ENCODE measurements at regions not wholly inside any gene's neighbourhood (a gene's known extent, or its start where the extent isn't known, plus 50 kb on each side); places are given as distances from the start of the nearest gene placed in this dataset.

DNA sequence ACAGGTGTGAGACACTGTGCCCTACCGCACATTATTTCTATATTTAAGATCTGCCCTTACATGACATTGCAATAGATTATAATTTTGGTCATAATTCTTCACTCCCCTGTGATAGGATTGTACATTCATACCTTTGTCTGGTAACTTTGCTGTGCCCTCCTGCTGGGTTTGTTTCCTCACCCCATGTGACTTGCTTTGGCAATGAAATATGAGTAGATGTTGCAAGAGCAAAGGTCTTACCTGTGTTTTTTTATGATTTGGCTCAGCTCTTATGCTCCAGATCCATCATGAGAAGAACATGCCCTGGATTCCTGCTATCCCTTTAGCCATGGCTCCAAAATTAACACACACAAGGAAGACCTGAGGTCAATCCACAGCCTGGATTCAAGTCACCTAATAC is 137.7 kb upstream of the EOMES start:
- intact Hi-C loops (cut with DNase I) = no loop called here
- ATAC-seq = no peak

DNA sequence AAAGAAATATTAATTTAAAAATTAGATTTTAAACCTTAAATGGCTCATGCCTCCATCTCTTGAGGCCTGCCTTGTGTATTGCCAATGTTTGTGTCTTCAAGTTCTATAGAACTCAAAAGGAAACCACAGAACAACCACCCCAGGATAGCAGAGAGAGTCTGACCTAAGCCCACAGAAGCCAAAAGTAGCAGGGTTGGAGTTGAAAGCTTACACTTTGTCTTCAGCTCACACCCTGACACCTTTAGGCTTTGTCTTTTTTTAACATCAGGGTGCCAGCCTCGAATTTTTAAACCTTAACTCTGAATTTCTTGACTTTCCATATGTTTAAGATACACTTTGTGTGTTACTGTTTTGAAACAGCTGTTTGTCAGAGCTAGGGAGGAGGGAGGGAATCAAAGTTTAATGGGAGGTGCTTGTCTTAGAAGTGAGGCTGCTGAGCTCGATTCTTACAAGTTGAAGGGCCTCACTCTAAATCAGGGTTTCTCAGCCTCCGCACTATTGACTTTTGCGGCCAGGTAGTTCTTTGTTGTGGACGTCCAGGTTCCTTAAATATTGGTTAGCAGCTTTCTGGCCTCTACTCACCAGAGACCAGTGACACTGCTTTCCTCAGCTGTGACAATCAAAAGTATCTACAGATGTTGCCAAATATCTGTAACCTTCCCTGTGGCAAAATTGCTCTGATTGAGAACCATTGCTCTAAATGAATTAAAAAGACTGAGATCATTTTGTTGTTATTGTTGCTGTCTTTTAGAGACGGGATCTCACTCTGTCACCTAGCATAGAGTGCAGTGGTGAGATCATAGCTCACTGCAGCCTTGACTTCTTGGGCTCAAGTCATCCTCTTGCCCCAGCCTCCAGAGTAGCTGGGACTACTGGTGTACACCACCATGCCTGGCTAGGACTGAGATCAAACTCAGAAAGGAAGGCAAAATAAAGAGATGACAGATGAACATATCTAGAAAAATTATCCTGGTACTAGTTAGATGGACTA is 139.2 kb upstream of the EOMES start:
- intact Hi-C loops (cut with DNase I) = no loop called here
- DNase-seq (ENCODE audit: low spot score) = no peak
- no peak for ATAC-seq

More for the DNA sequence above, 137.7 kb upstream of the EOMES start:
- no peak for DNase-seq (ENCODE audit: low spot score)

DNA sequence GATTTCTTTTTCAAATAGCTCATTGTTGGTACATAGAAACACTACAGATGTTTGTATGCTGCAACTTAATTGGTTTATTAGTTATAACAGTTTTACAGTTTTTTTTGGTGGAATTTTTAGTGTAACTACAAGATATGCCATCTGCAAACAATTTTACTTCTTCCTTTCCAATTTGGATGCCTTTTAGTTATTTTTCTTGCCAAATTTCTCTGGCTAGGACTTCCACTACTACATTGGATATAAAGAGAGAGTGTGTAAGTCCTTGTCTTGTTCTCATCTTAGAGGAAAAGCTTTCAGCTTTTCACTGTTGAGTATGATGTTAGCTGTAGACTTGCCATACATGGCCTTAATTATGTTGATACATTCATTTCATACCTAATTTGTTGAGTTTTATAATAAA is 143.6 kb upstream of the EOMES start:
- DNase-seq (ENCODE audit: low spot score) (no peak), ATAC-seq (no peak)
- intact Hi-C loops (cut with DNase I) = no loop called here

DNA sequence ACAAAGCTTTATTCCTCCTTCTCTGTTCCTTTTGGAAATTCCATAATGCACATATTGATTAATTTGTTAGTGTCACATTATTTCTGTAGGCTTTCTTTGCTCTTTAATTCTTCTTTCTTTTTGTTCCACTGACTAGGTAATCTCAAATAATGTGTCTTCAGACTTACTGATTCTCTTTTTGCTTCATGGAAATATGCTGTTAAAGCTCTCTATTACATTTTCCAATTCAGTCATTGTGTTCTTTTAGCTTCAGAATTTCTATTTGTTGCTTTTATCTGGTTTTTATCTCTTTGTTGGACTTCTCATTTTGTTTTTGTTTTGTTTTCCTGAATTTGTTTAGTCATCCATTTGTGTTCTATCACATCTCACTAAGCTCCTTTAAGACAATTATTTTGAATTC is 147.0 kb upstream of the EOMES start:
- no peak for DNase-seq (ENCODE audit: low spot score)
- no peak for ATAC-seq
- intact Hi-C loops (cut with DNase I) = no loop called here

DNA sequence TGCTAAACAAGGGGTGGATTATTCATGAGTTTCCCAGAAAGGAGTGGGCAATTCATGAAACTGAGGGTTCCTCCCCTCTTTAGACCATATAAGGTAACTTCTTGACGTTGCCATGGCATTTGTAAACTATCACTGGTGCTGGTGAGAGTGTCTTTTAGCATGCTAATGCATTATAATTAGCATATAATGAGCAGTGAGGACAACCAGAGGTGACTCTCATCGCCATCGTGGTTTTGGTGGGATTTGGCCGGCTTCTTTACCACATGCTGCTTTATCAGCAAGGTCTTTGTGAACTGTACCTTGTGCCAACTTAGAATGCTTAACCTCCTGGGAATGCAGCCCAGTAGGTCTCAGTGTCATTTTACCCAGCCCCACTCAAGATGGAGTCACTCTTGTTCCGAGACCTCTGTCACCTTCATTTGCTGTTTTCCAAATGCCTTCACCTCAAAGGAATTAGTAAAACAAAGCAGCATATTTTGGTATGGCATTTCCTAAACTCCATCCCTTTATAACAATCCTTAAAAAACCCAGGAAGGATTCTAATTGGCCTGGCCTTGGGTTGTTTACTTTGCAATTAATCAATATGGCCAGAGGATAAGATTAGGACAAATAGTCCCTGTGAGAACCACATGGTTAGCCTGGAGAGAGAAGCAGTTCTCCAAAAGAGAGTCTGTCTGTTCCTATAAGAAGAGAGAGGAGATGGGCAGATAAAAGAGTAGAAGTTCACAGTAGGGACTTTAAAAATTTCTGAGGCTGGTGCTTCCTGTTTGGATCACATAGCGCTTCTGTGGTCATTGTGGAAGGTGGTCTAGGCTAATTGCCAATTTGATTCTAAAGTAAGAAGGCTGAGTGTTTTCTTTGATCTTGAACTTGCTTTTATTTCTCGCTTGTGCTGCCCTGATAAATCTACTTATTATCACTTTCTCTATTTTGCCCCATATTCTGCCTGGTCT is 155.2 kb upstream of the EOMES start:
- ATAC-seq = no peak
- DNase-seq (ENCODE audit: low spot score) = no peak
- intact Hi-C loops (cut with DNase I) = no loop called here

DNA sequence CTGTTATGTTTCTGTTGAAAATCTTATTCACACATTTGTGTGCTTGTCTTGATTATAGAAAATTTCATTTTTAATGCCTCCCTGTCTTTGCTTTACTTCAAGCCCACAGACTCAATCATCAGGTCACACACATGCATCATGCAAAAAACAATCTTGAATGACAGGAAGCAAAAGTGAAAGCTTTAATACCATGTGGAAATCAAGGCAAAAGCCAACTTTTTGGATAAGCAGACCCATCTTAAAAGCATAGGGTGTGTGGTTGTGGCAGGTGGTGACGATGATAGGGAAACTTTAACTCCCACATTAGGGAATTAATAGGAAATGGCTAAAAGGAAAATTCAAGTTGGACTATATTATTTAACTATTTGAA is 155.9 kb upstream of the EOMES start:
- ATAC-seq (no peak), DNase-seq (ENCODE audit: low spot score) (no peak)
- intact Hi-C loops (cut with DNase I) = no loop called here

DNA sequence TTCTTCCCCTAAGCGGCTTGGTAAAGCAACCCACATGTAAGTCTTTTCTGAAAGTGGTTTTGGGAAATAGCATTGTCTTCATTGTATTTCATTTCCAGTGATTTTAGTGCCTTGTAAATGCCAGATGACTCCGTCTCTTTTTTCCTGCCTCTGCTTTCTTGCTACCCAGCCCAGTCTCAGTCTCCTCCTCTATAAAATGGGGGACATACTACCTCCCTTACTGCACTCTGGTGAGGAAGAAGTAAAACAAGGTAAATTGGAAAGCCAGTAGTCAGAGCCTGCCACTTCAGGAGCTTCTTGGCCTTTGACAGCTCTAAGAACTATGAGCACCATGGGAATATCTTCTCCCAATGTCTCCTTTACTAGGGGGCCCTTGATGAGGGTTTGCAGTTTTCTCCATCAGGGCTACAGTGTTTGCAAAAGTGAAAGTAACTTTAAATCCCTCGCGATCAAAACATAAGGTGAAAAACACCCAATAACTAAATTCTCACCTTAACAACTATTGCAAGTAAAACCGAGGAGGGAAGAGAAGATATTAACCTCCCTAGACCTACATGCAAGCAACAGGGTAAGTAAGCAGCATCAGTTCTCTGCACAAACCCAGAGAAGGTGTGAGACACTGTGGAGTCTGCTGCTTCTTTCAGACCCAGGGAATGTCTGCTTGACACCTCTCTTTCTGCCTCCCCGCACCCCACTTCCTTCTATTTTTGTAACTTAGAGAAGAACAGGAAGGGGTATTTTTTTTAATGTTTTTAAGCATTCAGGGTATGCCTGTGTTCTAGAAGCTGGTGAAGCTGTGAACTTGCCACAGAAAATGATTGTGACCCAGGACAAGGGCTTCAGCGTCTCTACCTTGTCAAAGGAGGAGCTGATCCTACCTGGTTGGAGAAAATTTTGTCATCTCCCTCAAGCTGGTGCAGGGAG is 159.1 kb upstream of the EOMES start:
- ATAC-seq (no peak), DNase-seq (ENCODE audit: low spot score) (no peak)
- intact Hi-C loops (cut with DNase I) = no loop called here

DNA sequence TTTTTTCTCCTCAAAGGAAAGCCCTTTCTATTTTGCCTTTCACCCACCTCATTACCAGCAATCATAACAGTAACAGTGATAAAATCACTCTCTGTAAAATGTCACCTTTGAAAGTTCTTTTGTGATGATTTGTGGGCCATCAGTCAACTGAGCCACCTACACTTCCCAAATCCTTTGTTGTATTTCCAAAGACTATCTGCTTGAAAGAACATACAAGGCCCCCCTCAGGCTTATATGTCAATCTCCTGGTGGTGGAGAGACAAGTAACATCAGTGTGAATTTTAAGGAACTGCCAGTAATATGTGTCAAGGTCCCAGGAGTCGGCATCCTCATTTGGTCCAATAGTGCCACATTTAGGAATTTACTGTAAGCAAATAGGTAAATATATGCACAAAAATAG is 161.1 kb upstream of the EOMES start:
- no peak for ATAC-seq
- no peak for DNase-seq (ENCODE audit: low spot score)
- intact Hi-C loops (cut with DNase I) = no loop called here

DNA sequence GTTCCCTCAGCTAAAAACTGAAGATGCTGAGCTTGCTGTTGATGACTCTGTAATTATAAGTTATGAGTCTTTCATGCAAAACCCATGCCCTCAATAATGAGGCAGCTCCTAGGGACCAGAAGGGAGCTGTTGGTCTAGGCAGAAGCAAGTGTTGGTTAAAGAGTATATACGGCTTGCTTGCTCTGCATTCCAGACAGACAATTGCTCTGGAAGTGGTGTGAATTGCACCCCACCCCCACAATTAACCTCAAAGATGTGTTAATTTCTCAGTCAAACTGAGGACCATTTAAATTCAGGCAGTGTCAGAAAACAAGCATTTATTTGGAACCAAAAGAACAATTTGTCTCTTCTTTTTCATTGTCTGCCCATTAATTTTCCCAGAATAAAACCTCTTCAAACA is 163.5 kb upstream of the EOMES start:
- intact Hi-C loops (cut with DNase I) = no loop called here
- ATAC-seq = no peak
- DNase-seq (ENCODE audit: low spot score) = no peak

DNA sequence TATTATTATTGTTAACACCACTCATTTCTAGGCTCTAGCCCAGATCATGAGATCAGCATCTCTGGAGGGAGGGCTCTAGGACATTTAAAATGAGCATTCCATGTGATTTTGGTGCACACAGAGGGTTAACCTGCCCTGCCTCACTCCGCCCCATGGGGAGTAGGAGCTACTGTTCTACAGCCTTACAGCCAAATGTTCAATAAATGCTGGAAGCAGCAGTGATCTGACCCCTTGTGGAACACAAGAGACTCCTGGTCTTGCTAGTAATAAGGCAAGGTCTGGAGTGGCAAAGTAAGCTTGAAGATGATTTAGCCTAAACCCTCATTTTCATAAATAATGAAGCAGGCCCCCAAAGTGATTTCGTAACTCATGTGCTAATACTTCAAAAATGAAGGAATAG is 166.4 kb upstream of the EOMES start:
- intact Hi-C loops (cut with DNase I) = no loop called here
- DNase-seq (ENCODE audit: low spot score) = no peak
- no peak for ATAC-seq

DNA sequence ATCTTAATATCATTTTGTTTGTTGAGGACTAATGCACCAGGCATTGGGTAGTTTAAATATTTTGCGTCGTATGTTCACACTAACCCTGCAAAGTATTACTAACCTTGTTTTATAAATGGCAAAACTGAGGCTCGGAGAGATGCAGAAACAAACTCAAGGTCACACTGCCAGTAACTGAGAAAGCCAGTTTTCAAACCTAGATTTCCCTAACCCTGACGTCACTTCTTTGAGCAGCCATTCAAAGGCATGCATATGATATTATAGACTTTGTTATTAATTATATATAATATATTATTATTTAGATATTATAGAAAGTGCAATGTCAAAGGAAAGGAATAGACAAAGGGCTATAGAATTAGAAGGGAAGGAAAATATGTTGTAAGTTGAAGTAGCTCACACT is 167.6 kb upstream of the EOMES start:
- DNase-seq (ENCODE audit: low spot score) (no peak), ATAC-seq (no peak)
- intact Hi-C loops (cut with DNase I) = no loop called here

DNA sequence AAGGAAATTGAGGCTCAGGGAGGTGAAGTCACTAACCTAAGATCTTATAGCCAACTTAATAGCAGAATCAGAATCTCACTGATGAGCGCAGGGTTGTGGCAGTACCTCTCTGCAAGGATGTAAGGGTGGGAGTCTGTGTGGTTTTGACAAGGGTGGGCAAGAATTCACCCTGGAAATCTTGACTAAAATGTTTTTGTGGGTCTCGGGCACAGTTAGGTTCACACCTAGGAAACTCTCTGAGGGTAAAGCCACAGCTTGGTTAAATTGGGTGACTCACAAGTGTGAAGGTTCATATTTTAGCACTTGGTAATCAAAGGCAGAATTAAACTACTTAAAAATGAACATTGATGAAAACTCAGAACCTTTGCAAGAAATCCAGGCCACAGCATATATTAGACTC is 178.2 kb upstream of the EOMES start:
- DNase-seq (ENCODE audit: low spot score) (no peak), ATAC-seq (no peak)
- intact Hi-C loops (cut with DNase I) = no loop called here

DNA sequence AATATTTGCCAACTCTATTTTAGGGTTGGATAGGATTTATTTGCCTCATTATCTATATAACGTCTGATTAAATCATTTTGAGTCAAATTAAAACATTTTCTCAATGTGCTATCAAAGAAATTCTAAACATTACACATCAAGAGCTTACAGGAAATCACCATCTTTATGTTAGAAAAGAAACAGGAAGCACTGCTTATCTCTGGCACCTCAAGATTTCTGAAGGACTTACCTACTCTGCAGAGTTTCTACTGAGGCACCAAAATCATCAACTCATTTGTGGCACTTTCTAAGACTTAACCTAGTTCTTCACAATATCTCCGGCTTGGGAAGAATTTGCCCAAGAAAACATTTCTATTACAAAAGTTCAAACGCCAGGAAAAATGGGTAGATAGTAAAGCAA is 181.3 kb upstream of the EOMES start:
- DNase-seq (ENCODE audit: low spot score) (no peak), ATAC-seq (no peak)
- intact Hi-C loops (cut with DNase I) = no loop called here

DNA sequence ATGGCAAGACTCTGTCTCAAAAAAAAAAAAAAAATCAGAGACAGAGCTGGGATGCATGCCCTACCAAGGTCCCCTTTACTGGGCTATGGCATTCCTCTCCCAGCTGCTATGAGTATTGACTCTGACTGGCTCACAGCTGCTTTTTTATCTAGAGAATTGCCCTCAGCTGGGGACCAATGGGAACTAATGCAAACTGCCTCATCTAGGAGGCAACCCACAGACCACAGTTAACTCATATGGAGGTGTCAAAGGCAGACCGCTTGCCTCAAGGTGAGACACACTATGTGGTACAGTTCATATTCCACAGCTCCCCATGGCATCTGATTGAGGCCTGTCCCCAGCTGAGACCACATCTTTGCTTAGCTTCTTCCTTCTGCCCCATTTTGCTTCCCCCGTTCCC is 183.5 kb upstream of the EOMES start:
- DNase-seq (ENCODE audit: low spot score) (no peak), ATAC-seq (no peak)
- intact Hi-C loops (cut with DNase I) = no loop called here

DNA sequence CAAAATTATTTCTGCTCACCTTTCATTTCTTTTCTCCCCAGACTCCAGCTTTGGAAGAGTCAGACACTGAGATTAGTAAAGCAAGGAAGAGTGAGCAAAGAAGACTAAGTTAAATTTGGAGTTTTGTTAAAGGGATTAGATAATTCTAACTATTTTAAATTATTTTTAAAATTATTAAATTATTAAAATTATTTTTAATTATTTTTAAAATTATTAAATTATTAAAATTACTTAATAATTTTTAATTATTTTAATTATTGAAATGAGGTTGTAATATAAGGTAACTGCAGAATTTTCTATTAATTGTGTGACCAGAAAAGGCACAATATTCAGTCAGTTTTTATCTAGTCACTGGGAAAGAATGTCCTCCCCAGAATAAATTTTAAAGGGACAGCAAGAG is 185.0 kb upstream of the EOMES start:
- no peak for DNase-seq (ENCODE audit: low spot score)
- intact Hi-C loops (cut with DNase I) = no loop called here

DNA sequence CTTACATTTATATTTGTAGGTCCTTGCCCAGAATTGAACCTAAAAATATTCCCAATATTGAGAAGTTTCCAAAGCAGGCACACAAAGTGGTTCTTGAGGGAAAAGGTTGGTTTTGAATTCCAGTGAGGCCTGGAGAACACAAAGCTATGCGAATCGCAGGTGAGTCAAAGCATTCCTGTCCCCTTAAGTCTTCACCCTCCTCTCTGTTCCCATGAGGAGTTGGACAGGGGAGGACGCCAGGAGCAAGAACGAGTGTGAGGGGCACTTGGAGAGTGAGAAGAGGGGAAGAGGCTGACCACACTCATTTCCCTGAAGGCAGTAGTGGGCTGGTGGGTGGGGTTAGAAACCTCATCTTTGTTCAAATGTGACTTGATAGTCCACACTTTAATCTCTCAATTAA is 185.8 kb upstream of the EOMES start:
- intact Hi-C loops (cut with DNase I) = no loop called here
- DNase-seq (ENCODE audit: low spot score) = no peak
- no peak for ATAC-seq

More for the DNA sequence above, 185.0 kb upstream of the EOMES start:
- ATAC-seq = no peak

DNA sequence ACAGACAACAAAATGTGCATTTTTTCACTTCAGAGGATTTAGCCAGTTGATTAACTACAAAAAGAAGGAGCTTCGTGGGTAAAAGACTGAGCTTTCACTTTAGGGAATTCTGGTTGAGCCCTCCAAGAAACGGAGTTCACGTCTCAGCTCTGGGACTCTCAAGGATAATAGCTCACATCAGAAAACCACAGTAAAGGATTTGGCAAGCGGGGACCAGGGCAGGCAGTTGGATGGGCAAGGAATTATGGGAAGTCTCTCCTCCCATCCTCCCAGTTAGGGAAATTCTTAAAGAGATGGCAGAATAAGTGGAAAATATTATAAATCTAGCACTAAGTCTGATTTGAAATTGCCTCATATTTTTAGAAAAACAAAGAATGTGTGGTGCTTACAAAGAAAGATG is 188.3 kb upstream of the EOMES start:
- ATAC-seq = peak; percentile 89
- no peak for DNase-seq (ENCODE audit: low spot score)
- intact Hi-C loops (cut with DNase I) = no loop called here

DNA sequence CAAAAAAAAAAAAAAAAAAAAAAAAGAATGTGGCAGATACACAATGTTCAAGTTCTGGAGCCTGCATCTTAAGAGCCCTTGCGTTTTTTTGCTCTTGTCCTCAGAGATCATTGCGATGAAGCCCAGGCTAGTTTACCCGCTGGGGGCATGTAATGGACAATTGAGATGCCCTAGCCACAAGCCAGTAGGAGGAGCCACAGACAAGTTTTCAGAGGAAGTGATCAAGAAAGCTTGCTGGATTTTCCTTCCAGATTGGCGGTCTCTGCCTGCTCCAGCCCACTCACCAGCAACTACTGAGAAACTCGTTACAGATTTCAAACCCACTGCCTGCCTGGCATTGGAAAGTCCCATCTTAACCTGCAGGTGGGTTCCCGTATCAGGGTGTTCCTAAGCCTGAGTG is 192.1 kb upstream of the EOMES start:
- DNase-seq (ENCODE audit: low spot score) (no peak), ATAC-seq (no peak)
- intact Hi-C loops (cut with DNase I) = no loop called here
